B cell (primary cell): ENCODE measurements at regions not wholly inside any gene's neighbourhood (a gene's known extent, or its start where the extent isn't known, plus 50 kb on each side); places are given as distances from the start of the nearest gene placed in this dataset.

Experiments used
- CTCF ChIP-seq: fragments of 200-600 bp; IDR thresholded peaks from one replicate; pipeline ENCODE4 v1.8.0; 2022; ENCODE audit warnings: antibody characterized with exemption, mild to moderate bottlenecking
- EZH2 ChIP-seq: IDR thresholded peaks from 2 replicates; pipeline ENCODE4 v1.6.1; 2012; ENCODE audit warnings: borderline replicate concordance, low read depth, mild to moderate bottlenecking, moderate library complexity, low read length; ENCODE audit not compliant: insufficient read depth, poor library complexity, severe bottlenecking

- TF ChIP-seq CTCF (no peak), EZH2 (no peak)
These were observed 97.8 kb upstream of the COL1A2 start for GRCh38 chr7:94296881-94297280.
